Gastroesophageal sphincter (tissue), 4 donors: ENCODE measurements at regions not wholly inside any gene's neighbourhood (a gene's known extent, or its start where the extent isn't known, plus 50 kb on each side); places are given as distances from the start of the nearest gene placed in this dataset.

ENCODE experiments used
- ATAC-seq: fragments of 150-250 bp; one replicate; pipeline ENCODE4 v1.9.1; 2016; ENCODE audit warnings: mild to moderate bottlenecking, moderate library complexity
- H3K27ac ChIP-seq, 4 donors: fragments of 200-600 bp; sonication (generic) in 3 of 4; 1 replicate in 3 of 4; 2 replicates in 1 of 4; pipeline ENCODE4 v1.5.1; 2016 to 2019
- H3K27me3 ChIP-seq: fragments of 200-600 bp; sonication (generic); one replicate; pipeline ENCODE4 v1.5.1; 2019
- H3K36me3 ChIP-seq, 2 donors: fragments of 200-600 bp; sonication (generic); one replicate each; pipeline ENCODE4 v1.5.1; 2019; ENCODE audit warnings: control low read depth in 1 of 2
- H3K4me1 ChIP-seq, 3 donors: fragments of 200-600 bp; sonication (generic); 1 replicate in 2 of 3; 2 replicates in 1 of 3; pipeline ENCODE4 v1.5.1; 2016 to 2019; ENCODE audit warnings: control low read depth in 2 of 3
- H3K4me3 ChIP-seq, 2 donors: fragments of 200-600 bp; sonication (generic); one replicate each; pipeline ENCODE4 v1.5.1; 2019; ENCODE audit warnings: mild to moderate bottlenecking in 1 of 2, moderate library complexity in 1 of 2
- H3K9me3 ChIP-seq, 3 donors: fragments of 200-600 bp; sonication (generic); one replicate each; pipeline ENCODE4 v1.5.1; 2017 to 2019; ENCODE audit warnings: control low read depth in 2 of 3
- CTCF ChIP-seq, 4 experiments: fragments of 200-600 bp in 2 of 4; fragments of 450-650 bp in 2 of 4; sonication (generic) in 1 of 4; IDR thresholded peaks; one replicate each; pipeline ENCODE4 v1.5.1; 2017 to 2019; ENCODE audit warnings: antibody characterized with exemption in 4 of 4, mild to moderate bottlenecking in 2 of 4, moderate library complexity in 2 of 4
- EP300 ChIP-seq: sonication (generic); formaldehyde crosslinking; IDR thresholded peaks from one replicate; pipeline ENCODE4 v1.6.1; 2017; ENCODE audit warnings: antibody characterized with exemption, mild to moderate bottlenecking
- POLR2A ChIP-seq, 2 donors: fragments of 450-650 bp; IDR thresholded peaks; one replicate each; pipeline ENCODE4 v1.6.1; 2017; ENCODE audit warnings: antibody characterized with exemption in 2 of 2, mild to moderate bottlenecking in 2 of 2, moderate library complexity in 1 of 2
- POLR2AphosphoS5 ChIP-seq: sonication (generic); formaldehyde crosslinking; IDR thresholded peaks from one replicate; pipeline ENCODE4 v1.6.1; 2017; ENCODE audit warnings: antibody characterized with exemption
- WGBS, 2 donors: methylation state at CpG; one replicate each; pipeline ENCODE4 v1.1.5; 2018; ENCODE audit warnings: low coverage in 1 of 2; 5-methylcytosine and 5-hydroxymethylcytosine counted together

- WGBS, 2 donors = 86 to 88% methylated on average over 4 to 5 of the region's 6 CpGs
- TF ChIP-seq POLR2AphosphoS5 = no peak
- TF ChIP-seq CTCF (IDR thresholded peaks at IDR 0.05) = no peak
- no peak for TF ChIP-seq EP300
- TF ChIP-seq POLR2A (IDR thresholded peaks at IDR 0.05) = no peak
- Histone ChIP-seq H3K4me1 (no peaks in the 10 kb centered on the region), H3K4me3 (no peak overlapping the region), H3K27ac (no peak overlapping the region), H3K36me3 (no peaks in the 10 kb centered on the region), H3K27me3 (no peaks in the 10 kb centered on the region), H3K9me3 (no peaks in the 10 kb centered on the region)
- no peak for ATAC-seq
These were observed 384.5 kb downstream of the LMX1A start for GRCh38 chr1:164971921-164972415.

GRCh38 chr1:164971391-164971790, 385.1 kb downstream of the LMX1A start:
- ATAC-seq = no peak
- H3K9me3 ChIP-seq = no peaks in the 10 kb centered on the region
- H3K27ac ChIP-seq = no peak overlapping the region
- H3K27me3 ChIP-seq = no peaks in the 10 kb centered on the region
- no peak overlapping the region for H3K4me3 ChIP-seq
- 91 to 92% methylated on average over 5 of the region's 5 CpGs for WGBS, 2 donors
- no peaks in the 10 kb centered on the region for H3K36me3 ChIP-seq
- H3K4me1 ChIP-seq = no peaks in the 10 kb centered on the region
- TF ChIP-seq EP300 = no peak
- TF ChIP-seq POLR2AphosphoS5 = no peak
- no peak for TF ChIP-seq POLR2A (IDR thresholded peaks at IDR 0.05)
- no peak for TF ChIP-seq CTCF (IDR thresholded peaks at IDR 0.05)

- no peak for ATAC-seq
- 86 to 100% methylated on average over 1 to 2 of the region's 2 CpGs for WGBS, 2 donors
- no peaks in the 10 kb centered on the region for H3K9me3 ChIP-seq
- H3K27ac ChIP-seq = no peak overlapping the region
- no peaks in the 10 kb centered on the region for H3K27me3 ChIP-seq
- H3K4me1 ChIP-seq = no peaks in the 10 kb centered on the region
- no peak overlapping the region for H3K4me3 ChIP-seq
- TF ChIP-seq CTCF (IDR thresholded peaks at IDR 0.05) = no peak
- no peak for TF ChIP-seq POLR2AphosphoS5
- TF ChIP-seq POLR2A (IDR thresholded peaks at IDR 0.05) = no peak
- no peak for TF ChIP-seq EP300
- H3K36me3 ChIP-seq = no peaks in the 10 kb centered on the region
These were observed 387.3 kb downstream of the LMX1A start for GRCh38 chr1:164969253-164969652.

- no peak overlapping the region for H3K27ac ChIP-seq
- no peaks in the 10 kb centered on the region for H3K27me3 ChIP-seq
- no peaks in the 10 kb centered on the region for H3K36me3 ChIP-seq
- no peak overlapping the region for H3K4me3 ChIP-seq
- TF ChIP-seq CTCF (IDR thresholded peaks at IDR 0.05) = no peak
- TF ChIP-seq POLR2AphosphoS5 = no peak
- TF ChIP-seq POLR2A (IDR thresholded peaks at IDR 0.05) = no peak
- TF ChIP-seq EP300 = no peak
- no peaks in the 10 kb centered on the region for H3K9me3 ChIP-seq
- ATAC-seq = no peak
- no peaks in the 10 kb centered on the region for H3K4me1 ChIP-seq
These were observed 389.2 kb downstream of the LMX1A start for GRCh38 chr1:164967300-164967699.

GRCh38 chr1:164961715-164962114, 394.8 kb downstream of the LMX1A start:
- no peak overlapping the region for H3K4me3 ChIP-seq
- no peaks in the 10 kb centered on the region for H3K9me3 ChIP-seq
- no peaks in the 10 kb centered on the region for H3K36me3 ChIP-seq
- no peaks in the 10 kb centered on the region for H3K27me3 ChIP-seq
- TF ChIP-seq POLR2AphosphoS5 (no peak), CTCF (IDR thresholded peaks at IDR 0.05) (no peak), EP300 (no peak), POLR2A (IDR thresholded peaks at IDR 0.05) (no peak)
- 25 to 89% methylated on average over 2 of the region's 2 CpGs for WGBS, 2 donors
- no peak overlapping the region for H3K27ac ChIP-seq
- ATAC-seq = no peak
- no peaks in the 10 kb centered on the region for H3K4me1 ChIP-seq
